Right lobe of liver (tissue), 4 donors: ENCODE measurements at regions not wholly inside any gene's neighbourhood (a gene's known extent, or its start where the extent isn't known, plus 50 kb on each side); places are given as distances from the start of the nearest gene placed in this dataset.

ENCODE experiments used
- CTCF ChIP-seq, 4 donors: fragments of 200-600 bp in 3 of 4; fragments of 450-650 bp in 1 of 4; IDR thresholded peaks; one replicate each; pipeline versions ENCODE4 v1.5.1 to v1.8.0; 2016 to 2022; ENCODE audit warnings: antibody characterized with exemption in 4 of 4, mild to moderate bottlenecking in 2 of 4
- POLR2A ChIP-seq: fragments of 450-650 bp; IDR thresholded peaks from one replicate; pipeline ENCODE4 v1.6.1; 2017; ENCODE audit warnings: antibody characterized with exemption, mild to moderate bottlenecking
- donor health status: DM: no; HTN: no; CAD: no.
- donor health status: DM: no; HTN: no; CAD: no.
- donor health status: DM: no; HTN: yes; CAD: no.

GRCh38 chr16:59586331-59586730 is 852.2 kb upstream of the GOT2 start:
- no peak for TF ChIP-seq CTCF (IDR thresholded peaks at IDR 0.05)
- TF ChIP-seq POLR2A = no peak
